Activated gamma-delta T cell treated with anti-CD3 and anti-CD28 coated beads, Interleukin-2, amount 50 U/mL, for 16 hours (primary cell): ENCODE measurements at regions not wholly inside any gene's neighbourhood (a gene's known extent, or its start where the extent isn't known, plus 50 kb on each side); places are given as distances from the start of the nearest gene placed in this dataset.
"Not testable (repeated sequence)": the region's sequence is repeated elsewhere in the genome, so short reads cannot be mapped to it uniquely, and the experiment has no call there.

ENCODE experiments used
- DNase-seq: peaks from one replicate; pipeline ENCODE4 v3.0.0-alpha.2; 2020; ENCODE audit warnings: low read depth

DNA sequence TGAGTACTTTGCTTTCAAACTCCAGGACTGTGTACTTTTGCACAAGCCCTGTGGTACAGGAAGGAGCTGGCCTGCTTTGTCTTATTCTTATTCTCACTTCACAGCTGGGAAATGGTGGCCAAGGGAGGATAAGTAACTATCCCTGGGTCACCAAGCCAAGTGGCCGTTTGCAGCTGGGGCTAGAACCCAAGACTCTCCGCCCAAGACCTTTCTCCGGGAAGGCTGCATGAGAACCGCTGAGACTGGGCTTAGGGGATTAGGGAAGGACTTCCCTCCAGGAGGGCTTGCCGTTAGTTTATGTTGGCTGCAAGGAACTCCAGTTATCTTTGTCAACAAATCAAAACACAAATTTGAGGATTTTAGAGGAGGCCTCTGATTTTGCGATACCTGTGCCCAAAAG is 109.5 kb upstream of the ADRA1D start:
- no peak for DNase-seq

DNA sequence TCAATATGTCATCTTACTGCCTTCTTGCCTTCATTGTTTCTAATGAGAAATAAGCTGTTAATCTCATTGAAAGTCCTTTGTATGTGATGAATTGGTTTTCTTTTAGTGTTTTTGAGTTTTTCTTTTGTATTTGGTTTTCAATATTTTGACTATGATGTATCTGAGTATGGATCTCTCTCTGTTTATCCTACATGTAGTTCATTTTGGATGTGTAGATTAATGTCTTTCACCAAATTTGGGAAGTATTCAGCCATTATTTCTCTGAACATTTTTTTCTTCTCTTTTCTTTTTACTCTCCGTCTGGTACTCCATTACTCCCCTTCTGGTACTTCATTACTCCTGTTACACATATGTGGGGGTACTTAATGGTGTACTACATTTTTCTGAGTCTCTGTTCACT is 103.3 kb upstream of the ADRA1D start:
- DNase-seq, result no peak

DNA sequence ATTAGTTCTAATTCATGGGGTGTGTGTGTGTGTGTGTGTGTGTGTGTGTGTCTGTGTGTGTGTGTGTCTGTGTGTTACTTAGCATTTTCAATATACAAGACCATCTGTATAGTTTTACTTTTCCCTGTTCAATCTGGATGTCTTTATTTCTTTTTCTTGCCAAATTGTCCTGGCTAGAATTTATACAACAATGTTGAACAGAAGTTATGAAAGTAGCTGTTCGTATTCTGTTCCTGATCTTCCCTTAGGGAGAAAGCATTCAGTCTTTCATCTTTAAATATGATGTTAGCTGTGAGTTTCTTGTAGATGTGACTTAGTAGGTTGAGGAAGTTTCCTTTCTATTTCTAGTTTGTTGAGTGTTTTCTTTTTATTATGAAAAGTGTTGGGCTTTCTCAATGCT is 101.0 kb upstream of the ADRA1D start:
- no peak for DNase-seq

DNA sequence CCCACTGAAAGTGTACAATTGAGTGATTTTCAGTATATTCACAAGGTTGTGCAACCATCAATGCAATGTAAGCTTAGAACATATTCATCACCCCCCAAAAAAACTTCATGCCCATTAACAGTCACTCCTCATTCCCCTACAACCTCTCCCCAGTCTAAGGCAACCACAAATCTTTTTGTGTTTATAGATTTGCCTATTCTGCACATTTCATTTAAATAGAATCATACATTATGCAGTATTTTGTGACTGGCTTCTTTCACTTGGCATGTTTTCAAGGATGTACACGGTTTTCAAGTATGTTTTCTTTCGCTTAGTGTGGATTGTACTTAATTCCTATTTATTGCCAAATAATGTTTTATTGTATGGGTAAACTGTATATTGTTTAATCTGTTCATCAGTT is 95.6 kb upstream of the ADRA1D start:
- DNase-seq, result no peak

DNA sequence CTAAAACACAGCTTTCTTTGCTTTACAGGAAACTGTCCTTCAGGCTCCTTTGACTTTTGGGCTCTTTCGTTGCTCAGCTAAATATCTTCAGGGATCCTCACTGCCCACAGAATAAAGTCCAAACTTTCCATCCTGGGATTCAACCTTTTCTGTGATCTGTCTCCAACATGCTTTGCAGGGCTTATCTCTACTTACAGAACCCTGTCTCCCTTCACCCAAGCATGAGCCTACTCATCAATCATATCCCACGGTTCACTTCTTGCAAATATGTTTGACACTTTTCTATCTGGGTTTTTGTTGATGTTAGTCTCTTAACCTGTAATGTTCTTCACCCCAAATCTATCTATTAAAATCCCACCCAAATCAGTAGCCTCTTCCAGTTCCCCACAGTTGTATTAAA is 93.5 kb upstream of the ADRA1D start:
- no peak for DNase-seq

DNA sequence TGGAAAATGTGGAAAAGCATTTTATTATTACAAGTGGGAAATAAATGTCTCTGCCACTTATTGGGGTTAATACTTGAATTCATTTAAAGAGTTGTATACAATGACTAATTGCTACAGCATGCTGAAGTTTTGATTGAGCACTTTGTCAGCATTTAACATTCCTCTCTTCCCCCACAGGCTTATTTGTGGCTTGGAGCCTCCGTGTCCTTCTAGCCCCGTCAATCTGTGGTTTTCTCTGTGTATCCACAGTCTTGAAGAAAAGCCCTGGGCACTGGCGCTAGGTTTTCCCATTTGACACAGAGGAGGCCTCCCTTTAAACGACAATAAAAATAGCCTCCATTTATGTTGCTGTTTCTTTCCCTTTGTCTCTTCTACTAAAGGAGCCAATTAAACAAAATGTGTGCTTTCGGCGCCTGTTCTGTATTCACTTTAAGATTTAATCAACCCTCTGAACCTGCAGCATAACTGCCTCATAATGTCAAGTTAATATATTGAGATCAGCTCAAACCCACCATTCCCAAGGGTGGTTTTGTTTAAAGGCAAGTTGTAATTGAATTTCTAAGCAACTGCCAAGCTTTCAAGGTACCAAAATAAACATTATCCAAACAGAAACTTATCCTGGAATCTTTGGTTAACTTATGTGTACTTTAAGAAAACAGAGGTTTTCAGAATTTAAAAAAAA is 92.9 kb upstream of the ADRA1D start:
- DNase-seq, result no peak

DNA sequence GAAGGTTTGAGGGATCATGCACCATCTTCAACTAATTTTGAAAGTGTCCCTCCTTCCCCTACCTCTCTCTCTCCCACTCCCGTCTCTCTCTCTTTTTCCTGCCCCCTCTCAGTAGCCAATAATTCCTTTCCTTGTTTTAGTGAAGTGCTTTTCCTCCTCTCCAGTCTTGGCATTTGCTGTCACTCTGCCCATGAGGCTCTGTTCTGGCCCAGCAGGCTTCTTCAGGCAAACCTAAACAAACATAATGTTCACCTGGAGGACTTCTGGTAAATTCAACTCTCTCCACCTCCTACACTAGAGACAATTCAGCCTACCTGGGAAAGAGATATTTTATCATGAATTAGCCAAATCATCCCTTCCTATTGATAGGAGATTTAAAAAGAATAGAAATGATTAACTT is 86.6 kb upstream of the ADRA1D start:
- no peak for DNase-seq

DNA sequence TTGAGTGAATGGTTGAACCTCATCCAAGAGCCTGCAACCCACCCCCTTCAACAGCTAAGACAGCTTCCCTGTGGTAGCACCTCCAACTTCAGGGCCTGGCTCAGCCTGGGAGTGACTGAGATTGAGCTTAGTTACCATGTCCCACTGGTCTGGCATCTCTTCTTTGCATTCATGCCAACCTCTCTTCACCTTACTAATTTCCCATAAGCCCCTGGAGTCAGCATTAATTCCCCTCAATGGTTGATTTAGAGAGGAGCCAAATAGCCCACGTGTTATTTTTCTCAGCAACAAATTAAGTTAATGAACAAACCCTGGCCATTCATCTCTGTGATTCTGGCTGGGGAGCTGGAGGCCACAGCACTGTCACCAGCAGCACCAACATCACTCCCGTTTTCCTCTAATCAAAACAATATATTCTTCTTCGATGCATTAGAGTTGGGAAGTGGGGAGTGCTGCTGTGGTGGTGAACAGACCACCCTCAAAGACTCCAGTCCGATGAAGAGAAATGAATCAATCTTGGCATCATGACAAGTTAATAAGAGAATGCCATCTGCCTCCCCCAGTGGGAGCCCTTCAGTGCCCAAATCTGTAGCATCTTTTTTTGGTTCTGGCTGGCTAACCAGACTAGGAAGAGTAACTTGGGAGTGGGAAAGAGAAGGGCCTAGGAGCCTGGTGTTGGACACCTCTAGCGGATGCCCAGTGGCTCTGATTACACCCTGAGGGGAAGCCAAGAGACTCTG is 83.2 kb upstream of the ADRA1D start:
- no peak for DNase-seq

DNA sequence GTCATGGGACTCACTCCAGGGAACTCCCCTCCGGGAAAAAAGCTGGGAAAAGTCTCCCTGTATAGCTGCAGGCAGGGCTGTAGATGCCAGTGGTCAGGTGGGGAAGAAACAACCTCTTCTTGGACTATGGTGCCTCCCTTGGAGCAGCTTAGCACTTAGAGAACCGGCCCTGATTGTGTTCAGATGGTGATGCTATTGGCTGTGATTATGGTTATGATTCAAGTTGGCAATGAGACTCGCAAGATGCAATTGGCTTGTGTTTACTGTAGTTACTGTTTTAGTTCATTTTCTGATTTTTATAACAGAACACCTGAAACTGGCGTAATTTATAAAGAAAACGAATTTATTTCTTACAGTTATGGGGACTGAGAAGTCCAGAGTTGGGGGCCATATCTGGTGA is 80.9 kb upstream of the ADRA1D start:
- DNase-seq, result no peak

DNA sequence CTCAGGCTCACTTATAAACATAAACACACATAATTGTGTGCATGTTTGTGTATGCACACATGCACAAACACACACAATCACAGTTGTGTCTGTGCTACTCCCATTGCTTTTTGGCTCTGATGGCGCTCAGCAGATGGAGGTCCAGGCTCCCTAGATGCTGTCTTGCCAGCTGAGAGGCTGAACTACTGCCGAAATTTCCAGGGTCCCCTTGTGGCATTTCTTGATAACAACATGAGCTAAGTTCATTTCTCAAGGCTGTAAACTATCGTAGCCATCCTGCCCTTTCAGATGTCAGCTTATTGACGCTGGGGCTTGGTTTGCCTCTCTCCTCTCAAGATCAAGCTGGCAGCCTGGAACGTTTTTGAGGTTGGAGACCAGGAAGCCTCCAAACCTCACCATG is 80.1 kb upstream of the ADRA1D start:
- DNase-seq, result no peak

DNA sequence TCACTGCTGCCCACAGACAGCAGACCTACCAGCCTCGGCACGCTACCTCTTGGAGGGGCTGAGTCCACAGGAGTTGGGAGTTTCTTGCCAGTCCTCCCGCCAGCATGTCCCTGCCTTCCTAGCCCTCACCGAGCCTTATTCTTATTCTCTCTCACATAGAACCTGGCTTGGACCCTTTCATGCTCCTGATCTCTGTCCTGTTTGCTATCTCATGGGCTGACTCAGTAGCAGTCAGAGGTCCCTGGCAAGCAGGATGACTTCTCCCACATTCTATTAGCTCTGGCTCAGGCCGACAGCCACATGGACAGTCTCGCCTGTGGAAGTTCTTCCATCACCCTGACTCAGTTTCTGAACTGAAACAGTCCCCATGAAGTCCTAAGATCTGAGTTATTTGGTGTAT is 79.5 kb upstream of the ADRA1D start:
- DNase-seq, result no peak

DNA sequence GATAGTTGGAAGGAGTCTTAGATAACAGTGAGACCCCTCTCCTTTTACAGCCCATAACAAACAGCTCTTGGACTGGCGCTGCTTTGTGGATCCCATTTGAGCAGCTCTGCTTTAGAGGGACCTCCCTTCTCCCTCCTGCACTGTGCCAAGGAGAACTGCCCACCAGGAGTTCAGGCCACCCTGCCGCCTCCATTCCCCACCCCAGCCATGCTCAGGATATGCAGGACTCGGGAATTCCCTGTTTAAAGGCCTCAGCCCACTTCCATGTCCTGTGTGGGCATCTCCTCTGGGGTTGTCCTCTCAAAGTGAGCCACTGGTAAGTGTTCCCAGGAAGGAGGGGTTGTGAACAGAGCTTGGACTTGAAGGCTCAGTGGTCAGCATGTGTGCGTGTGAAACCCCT is 78.9 kb upstream of the ADRA1D start:
- DNase-seq, result no peak

DNA sequence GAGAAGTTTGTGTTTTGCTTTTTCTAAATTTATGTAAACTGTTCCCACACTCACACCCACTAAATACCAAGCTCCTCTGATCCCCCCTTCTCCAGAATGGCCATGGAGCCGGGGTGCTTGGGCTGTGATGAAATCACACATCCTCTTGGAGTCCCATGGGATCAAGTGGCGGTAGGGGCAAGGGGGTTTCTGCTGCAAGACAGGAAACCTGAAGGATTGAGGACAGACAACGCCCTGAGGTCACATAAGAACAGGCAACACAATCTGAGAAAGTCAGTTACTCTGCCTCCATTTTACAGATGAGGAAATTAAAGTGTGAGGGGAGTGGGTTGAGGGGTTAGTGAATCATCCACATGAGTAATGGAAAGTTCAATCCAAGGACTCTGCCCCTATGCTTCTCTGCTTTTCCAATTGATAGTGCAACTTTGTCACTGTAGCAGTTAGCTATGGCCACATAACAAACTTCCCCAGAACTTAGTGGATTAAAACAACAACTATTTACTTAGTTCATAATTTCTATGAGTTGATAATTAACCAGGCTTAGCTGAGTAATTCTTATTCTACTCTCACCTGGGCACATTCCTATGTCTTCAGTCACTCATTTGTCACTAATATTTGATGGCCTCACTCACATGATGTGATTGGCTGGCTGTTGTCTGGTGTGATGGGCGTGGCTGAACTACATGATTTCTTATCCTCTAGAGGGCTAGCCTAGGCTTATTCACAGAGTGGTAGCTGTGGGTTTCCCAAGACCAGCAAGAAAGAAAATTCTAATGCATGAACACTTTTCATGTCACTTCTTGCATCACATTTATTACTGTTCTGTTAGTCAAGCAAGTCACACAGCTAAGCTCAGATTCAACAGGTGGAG is 77.3 kb upstream of the ADRA1D start:
- DNase-seq, result no peak

DNA sequence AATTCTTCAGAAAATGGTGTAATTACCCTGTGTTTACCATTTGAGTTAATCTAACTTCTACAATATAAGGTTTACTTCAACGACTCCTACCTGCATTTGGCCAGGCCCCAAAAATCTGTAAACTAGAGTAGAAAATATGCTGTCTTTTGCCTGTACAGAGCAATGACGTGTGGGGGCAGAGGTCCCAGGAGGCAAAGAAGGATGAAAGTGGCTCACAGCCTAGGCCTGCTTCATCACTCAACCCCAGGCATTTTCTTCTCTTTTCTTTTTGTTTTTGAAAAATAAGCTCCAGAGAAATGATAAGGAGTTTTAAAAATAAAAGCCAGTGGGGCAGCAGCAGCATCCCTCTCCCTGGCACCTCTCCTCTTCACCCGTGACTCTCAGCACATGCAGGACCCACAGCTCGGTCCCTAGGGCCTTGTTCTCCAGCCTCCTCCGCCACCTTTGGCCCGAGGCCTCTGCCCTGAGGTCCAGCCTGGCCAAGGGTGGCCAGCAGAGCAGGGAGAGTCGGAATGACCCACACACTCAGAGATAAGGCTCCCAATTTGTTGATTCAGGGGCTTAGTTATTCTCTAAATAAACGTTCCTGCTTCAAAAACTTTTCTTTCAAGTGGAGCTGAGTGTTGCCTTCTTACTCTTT is 76.6 kb upstream of the ADRA1D start:
- DNase-seq, result no peak

DNA sequence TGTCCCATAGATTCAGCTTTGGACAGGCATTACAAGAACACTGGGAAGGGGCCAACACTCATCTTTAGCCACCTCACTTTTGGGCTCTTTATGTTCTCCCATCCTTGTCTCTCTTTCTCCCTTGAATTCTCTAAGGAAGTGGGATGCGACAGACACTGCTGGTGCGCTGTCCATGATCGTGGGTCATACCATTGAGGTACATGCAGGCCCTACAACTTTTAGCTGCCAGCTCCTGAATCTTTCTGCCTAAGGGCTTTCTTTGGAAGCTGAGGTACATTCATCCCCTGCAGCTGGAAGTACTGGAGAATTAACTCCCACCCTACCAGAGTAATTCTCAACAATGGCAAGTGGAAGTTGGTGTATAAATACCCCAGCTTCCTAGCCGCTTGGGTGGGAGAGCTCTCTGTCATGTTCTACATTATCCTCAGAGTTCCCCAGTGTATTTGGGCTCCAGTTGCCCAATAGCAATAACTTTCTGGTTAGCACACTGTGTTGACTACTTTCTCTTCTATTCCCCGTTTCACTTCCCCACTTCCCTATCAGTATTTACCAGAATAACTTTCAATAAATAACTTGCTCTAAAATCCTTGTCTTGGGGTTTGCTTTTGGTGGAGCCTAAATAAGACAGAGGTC is 75.6 kb upstream of the ADRA1D start:
- no peak for DNase-seq

DNA sequence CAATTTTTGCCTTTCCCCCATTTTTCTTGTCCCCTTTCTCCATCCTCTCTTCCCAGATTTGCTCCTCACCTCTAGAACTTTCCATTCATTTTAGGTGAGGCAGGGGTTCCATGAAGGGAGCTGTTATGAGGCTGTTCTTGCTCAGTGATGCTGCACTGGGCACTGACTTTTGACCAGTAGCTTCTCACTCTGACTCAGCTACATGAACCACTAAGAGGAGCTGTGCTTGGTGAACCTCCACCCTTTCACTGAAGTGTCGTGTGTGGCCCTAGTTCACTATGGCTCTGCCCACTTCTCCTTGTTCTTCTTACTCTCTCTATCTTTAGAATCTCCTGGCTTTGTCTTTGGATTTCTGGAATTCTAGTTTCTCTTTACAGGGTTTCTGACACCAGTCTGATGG is 73.4 kb upstream of the ADRA1D start:
- no peak for DNase-seq

DNA sequence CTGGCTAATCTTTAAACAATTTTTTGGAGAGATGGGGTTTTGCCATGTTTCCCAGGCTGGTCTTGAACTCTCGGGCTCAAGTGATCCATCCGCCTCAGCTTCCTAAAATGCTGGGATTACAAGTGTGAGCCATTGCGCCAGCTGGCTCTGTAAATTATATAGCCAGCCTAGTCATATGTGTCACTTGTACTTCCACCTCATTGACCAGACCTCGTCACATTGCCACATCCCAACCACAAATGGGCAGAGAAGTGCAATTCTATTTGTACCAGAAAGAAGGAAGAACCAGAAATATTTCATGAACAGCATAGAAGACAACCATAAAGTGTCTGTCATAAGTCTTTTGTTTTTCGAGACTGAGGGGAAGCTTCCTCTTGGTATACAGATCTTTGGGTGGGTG is 71.2 kb upstream of the ADRA1D start:
- DNase-seq, result no peak

DNA sequence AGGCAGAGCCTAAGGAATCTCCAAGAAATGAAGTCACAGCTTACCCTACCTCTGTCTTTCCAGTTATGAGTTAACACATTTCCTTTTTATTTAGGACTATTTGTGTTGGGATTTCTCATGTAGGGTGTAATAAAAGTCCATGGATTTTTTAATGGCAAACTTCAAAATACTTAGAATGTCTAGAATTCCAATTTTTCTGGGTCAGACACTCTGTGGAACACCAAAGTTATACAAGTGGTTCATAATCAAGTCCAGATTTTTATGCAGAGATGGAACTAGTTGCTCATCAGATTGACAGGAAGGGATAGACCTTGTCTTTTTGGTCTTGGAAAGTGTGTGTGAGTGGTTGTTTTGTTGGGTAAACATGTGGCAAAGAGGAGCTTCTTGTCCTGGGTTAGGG is 69.8 kb upstream of the ADRA1D start:
- no peak for DNase-seq

DNA sequence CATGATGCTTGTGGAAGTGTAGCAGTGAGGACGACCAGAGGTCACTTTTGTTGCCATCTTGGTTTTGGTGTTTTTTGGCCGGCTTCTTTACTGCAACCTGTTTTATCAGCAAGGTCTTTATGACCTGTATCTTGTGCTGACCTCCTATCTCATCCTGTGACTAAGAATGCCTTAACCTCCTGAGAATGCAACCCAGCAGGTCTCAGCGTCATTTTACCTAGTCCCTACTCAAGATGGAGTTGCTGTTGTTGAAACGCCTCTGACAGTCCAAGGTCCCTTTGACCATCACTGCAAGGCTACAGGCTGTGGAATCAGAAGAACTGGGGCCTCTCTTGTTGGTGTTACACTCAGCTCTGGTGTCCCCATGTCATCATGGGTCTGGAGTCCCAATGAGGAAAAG is 61.5 kb upstream of the ADRA1D start:
- DNase-seq, result not testable (repeated sequence)

DNA sequence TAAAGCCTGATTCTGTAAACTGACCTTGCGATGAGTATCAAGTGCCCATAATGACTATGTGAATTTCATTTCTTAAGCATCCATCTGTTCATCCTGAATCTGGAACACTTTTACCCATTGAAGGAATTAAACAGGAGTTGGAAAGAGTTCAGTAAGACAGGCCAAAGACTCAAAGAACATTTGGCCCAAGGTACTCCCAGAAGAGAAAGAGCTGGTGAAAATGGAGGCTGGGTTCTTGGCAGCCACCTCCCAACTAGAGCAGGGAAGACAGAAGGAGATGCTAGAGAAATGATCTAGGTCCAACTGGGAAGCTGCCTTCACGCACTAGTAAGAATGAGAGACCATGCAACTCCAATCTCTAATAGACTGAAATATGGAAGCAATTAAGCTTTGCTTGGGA is 57.1 kb upstream of the ADRA1D start:
- no peak for DNase-seq

DNA sequence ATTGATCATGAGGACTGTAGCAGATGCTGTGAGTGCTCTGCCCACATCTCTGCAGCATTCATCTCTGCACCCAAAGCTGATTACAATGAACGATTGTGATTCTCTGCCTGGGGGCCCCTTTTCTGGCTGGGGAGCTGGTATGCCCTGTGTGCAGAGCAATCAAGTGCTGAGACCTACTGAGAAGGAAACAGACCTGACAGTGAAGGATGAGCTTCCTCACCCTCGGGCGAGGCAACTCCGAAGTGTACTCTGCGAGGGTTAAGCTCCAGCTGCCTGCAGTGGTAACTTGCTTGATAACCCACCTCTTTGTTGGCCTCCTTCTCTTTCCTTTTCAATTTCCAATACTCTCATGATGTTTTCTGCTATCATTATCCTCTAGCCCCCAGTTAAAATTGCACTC is 56.0 kb upstream of the ADRA1D start:
- no peak for DNase-seq

DNA sequence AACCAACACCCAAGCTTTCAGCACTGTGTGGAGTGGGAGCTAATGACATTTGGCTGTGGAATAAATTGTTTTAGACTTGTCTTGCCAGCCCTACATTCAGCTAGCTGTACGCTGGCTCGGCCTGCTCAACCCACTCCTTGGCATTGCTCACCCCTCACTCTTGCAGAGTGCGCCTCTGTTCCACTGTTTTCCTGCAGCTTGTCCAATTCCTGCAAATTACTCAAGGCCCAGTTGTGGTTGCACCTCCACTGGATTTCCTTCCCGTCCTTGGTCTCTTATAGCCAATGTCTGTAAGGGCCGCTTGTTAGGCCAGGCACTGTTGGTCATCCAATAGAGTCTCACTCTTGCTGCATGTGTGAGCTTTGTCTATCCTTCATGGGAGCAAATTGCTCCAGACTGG is 55.5 kb upstream of the ADRA1D start:
- DNase-seq, result no peak
